Upper lobe of left lung (tissue), 6 donors: ENCODE measurements at regions not wholly inside any gene's neighbourhood (a gene's known extent, or its start where the extent isn't known, plus 50 kb on each side); places are given as distances from the start of the nearest gene placed in this dataset.

ENCODE experiments used
- ATAC-seq, 2 donors: fragments of 200-7000 bp; cut with Tn5 transposase; one replicate each; pipeline ENCODE4 v1.9.1; 2022; ENCODE audit warnings: mild to moderate bottlenecking in 2 of 2, moderate library complexity in 2 of 2; ENCODE audit not compliant: low FRiP score in 2 of 2
- DNase-seq, 2 donors: peaks; one replicate each; pipeline ENCODE4 v3.0.0-alpha.2; 2019 to 2020
- H3K27ac ChIP-seq, 4 donors: fragments of 200-600 bp; sonication (generic); one replicate each; pipeline ENCODE4 v1.5.1; 2016 to 2019
- H3K27me3 ChIP-seq, 4 donors: fragments of 200-600 bp; sonication (generic); one replicate each; pipeline ENCODE4 v1.5.1; 2017 to 2019
- H3K36me3 ChIP-seq, 4 donors: fragments of 200-600 bp; sonication (generic); one replicate each; pipeline ENCODE4 v1.5.1; 2016 to 2019
- H3K4me1 ChIP-seq, 4 donors: fragments of 200-600 bp; sonication (generic); one replicate each; pipeline ENCODE4 v1.5.1; 2018 to 2019
- H3K4me3 ChIP-seq, 4 donors: fragments of 200-600 bp; sonication (generic); one replicate each; pipeline ENCODE4 v1.5.1; 2017 to 2019; ENCODE audit warnings: mild to moderate bottlenecking in 2 of 4, moderate library complexity in 1 of 4
- H3K9me3 ChIP-seq, 4 donors: fragments of 200-600 bp; sonication (generic); one replicate each; pipeline ENCODE4 v1.5.1; 2018 to 2019
- EP300 ChIP-seq, 4 donors: sonication (generic); formaldehyde crosslinking; IDR thresholded peaks; one replicate each; pipeline ENCODE4 v1.5.1; 2017; ENCODE audit warnings: antibody characterized with exemption in 4 of 4, control low read depth in 2 of 4
- POLR2A ChIP-seq, 4 donors: fragments of 450-650 bp; IDR thresholded peaks; one replicate each; pipeline ENCODE4 v1.5.1; 2016 to 2017; ENCODE audit warnings: antibody characterized with exemption in 4 of 4, mild to moderate bottlenecking in 2 of 4
- POLR2AphosphoS5 ChIP-seq, 2 donors: sonication (generic); formaldehyde crosslinking; IDR thresholded peaks; one replicate each; pipeline ENCODE4 v1.5.1; 2017; ENCODE audit warnings: antibody characterized with exemption in 2 of 2
- WGBS, 2 donors: methylation state at CpG; one replicate each; pipeline ENCODE4 v1.1.5; 2017 to 2018; 5-methylcytosine and 5-hydroxymethylcytosine counted together
- TF ChIP-seq, protein P1 (sequence below), 6 experiments: fragments of 450-650 bp in 4 of 6; fragments of 200-600 bp in 2 of 6; sonication (generic) in 2 of 6; IDR thresholded peaks; one replicate each; pipeline ENCODE4 v1.5.1; 2016 to 2019; ENCODE audit warnings: antibody characterized with exemption in 6 of 6
- donor health status: DM: no; HTN: no; CAD: no; lungs with moderate emphysema.
- donor health status: DM: no; HTN: yes; CAD: no; lungs with severe emphysema.

DNA sequence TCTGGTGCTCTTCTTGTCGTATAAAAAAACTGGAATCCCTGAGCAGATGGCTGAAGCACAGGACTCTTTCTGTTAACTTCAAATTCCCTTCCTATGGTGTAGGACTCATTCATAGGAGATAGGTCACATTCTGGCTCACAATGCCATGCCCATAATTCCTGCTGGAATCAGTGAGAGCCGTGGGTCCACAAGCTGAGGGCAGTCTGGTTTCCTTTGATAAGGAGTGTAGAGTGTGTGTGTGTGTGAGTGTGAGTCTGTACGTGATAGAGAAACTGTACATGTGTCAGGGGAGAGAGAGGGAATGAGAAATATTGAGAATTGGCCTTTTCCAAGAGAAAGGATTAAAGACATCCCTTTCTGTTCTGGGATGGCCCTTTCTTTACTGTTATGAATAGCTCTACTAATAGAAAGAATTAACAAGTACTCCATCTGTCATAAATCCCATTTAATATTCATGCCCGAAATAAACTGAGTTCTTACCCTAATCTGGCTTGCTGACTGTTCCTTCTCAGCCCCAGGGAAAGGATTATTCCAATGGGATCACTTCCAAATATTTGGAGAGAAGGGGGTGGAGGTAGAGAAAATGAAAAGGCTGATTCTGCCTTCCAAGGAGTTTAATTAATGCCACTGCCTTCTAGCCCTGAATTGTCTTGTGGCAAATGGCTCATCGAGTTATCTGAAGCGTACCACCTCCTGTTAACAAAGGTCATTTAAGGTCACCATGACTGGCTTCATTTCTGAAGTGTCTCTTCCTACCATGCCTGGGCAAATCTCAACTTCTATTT, 79.0 kb downstream of the TMX1 start:
- H3K36me3 ChIP-seq, result no peaks in the 10 kb centered on the region
- no peak for TF ChIP-seq EP300 (IDR thresholded peaks at IDR 0.05)
- H3K4me1 ChIP-seq, result peaks cover 0 to 5% (median 0%) of the 10 kb centered on the region in 4 donors
- H3K4me3 ChIP-seq, result no peak overlapping the region
- no peaks in the 10 kb centered on the region for H3K9me3 ChIP-seq
- ATAC-seq, result peak in 1 of 2 donors; percentile 14
- H3K27me3 ChIP-seq, result no peaks in the 10 kb centered on the region
- no peak for DNase-seq
- WGBS, 2 donors, result 71 to 74% methylated on average over 6 of the region's 6 CpGs
- H3K27ac ChIP-seq, result no peak overlapping the region

DNA sequence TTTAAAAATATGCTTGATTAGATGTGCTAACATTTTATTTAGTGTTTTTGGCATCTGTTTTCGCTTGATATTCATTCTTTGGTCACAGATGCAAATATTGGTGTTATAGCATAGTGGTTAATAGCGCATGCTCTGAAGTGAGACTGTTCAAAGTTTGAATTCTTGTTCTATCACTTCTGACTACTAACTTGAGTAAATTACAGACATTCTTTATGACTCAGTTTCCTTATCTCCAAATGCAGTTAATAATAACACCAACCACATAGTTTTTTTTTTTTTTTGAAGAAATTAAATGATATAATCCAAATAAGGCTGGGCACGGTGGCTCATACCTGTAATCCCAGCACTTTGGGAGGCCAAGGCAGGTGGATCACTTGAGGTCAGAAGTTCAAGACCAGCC, 81.0 kb downstream of the TMX1 start:
- no peak for DNase-seq
- no peak for ATAC-seq
- peaks cover 0 to 5% (median 0%) of the 10 kb centered on the region in 4 donors for H3K4me1 ChIP-seq
- H3K36me3 ChIP-seq, result no peaks in the 10 kb centered on the region
- no peaks in the 10 kb centered on the region for H3K9me3 ChIP-seq
- H3K27ac ChIP-seq, result no peak overlapping the region
- WGBS, 2 donors, result 87 to 88% methylated on average over 3 of the region's 3 CpGs
- no peaks in the 10 kb centered on the region for H3K27me3 ChIP-seq
- H3K4me3 ChIP-seq, result no peak overlapping the region
- no peak for TF ChIP-seq POLR2AphosphoS5 (IDR thresholded peaks at IDR 0.05)
- no peak for TF ChIP-seq POLR2A (IDR thresholded peaks at IDR 0.05)
- no peak for TF ChIP-seq EP300 (IDR thresholded peaks at IDR 0.05)
- TF ChIP-seq, protein P1, sequence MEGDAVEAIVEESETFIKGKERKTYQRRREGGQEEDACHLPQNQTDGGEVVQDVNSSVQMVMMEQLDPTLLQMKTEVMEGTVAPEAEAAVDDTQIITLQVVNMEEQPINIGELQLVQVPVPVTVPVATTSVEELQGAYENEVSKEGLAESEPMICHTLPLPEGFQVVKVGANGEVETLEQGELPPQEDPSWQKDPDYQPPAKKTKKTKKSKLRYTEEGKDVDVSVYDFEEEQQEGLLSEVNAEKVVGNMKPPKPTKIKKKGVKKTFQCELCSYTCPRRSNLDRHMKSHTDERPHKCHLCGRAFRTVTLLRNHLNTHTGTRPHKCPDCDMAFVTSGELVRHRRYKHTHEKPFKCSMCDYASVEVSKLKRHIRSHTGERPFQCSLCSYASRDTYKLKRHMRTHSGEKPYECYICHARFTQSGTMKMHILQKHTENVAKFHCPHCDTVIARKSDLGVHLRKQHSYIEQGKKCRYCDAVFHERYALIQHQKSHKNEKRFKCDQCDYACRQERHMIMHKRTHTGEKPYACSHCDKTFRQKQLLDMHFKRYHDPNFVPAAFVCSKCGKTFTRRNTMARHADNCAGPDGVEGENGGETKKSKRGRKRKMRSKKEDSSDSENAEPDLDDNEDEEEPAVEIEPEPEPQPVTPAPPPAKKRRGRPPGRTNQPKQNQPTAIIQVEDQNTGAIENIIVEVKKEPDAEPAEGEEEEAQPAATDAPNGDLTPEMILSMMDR (IDR thresholded peaks at IDR 0.05), result no peak

GRCh38 chr14:51323492-51323891, 83.4 kb downstream of the TMX1 start:
- WGBS, 2 donors, result 79 to 82% methylated on average over 3 of the region's 3 CpGs
- H3K27ac ChIP-seq, result no peak overlapping the region
- TF ChIP-seq, protein P1 (IDR thresholded peaks at IDR 0.05), result no peak
- TF ChIP-seq POLR2AphosphoS5 (IDR thresholded peaks at IDR 0.05) (no peak), EP300 (IDR thresholded peaks at IDR 0.05) (no peak), POLR2A (IDR thresholded peaks at IDR 0.05) (no peak)
- DNase-seq (no peak), ATAC-seq (no peak)
- H3K36me3 ChIP-seq, result no peaks in the 10 kb centered on the region
- H3K27me3 ChIP-seq, result no peaks in the 10 kb centered on the region
- peaks cover 0 to 5% (median 0%) of the 10 kb centered on the region in 4 donors for H3K4me1 ChIP-seq
- H3K9me3 ChIP-seq, result no peaks in the 10 kb centered on the region
- no peak overlapping the region for H3K4me3 ChIP-seq

GRCh38 chr14:51327376-51327775, 87.3 kb downstream of the TMX1 start:
- H3K36me3 ChIP-seq, result no peaks in the 10 kb centered on the region
- WGBS, 2 donors, result 81 to 91% methylated on average over 1 of the region's 1 CpG
- H3K4me1 ChIP-seq, result no peaks in the 10 kb centered on the region
- H3K27me3 ChIP-seq, result no peaks in the 10 kb centered on the region
- DNase-seq (no peak), ATAC-seq (no peak)
- TF ChIP-seq POLR2AphosphoS5 (IDR thresholded peaks at IDR 0.05) (no peak), EP300 (IDR thresholded peaks at IDR 0.05) (no peak), POLR2A (IDR thresholded peaks at IDR 0.05) (no peak)
- TF ChIP-seq, protein P1 (IDR thresholded peaks at IDR 0.05), result no peak
- no peak overlapping the region for H3K27ac ChIP-seq
- no peaks in the 10 kb centered on the region for H3K9me3 ChIP-seq
- H3K4me3 ChIP-seq, result no peak overlapping the region

- TF ChIP-seq POLR2A (IDR thresholded peaks at IDR 0.05), result no peak
- no peak for TF ChIP-seq EP300 (IDR thresholded peaks at IDR 0.05)
- TF ChIP-seq POLR2AphosphoS5 (IDR thresholded peaks at IDR 0.05), result no peak
- TF ChIP-seq, protein P1 (IDR thresholded peaks at IDR 0.05), result no peak
- peak in 1 of 2 donors; percentile 51 for ATAC-seq
- no peaks in the 10 kb centered on the region for H3K4me1 ChIP-seq
- DNase-seq, result no peak
- H3K27ac ChIP-seq, result peak overlapping the region in 1 of 4 donors; percentile 46
- no peaks in the 10 kb centered on the region for H3K9me3 ChIP-seq
- 36 to 40% methylated on average over 5 of the region's 5 CpGs for WGBS, 2 donors
- H3K4me3 ChIP-seq, result no peak overlapping the region
- no peaks in the 10 kb centered on the region for H3K27me3 ChIP-seq
- no peaks in the 10 kb centered on the region for H3K36me3 ChIP-seq
Measured at GRCh38 chr14:51328064-51328771, 88.2 kb downstream of the TMX1 start.
